T1000 (cell line): ENCODE measurements at regions not wholly inside any gene's neighbourhood (a gene's known extent, or its start where the extent isn't known, plus 50 kb on each side); places are given as distances from the start of the nearest gene placed in this dataset.

Source experiments
- DNase-seq: peaks from one replicate; lab custom pipeline; 2025; ENCODE audit warnings: mixed read lengths; lab: John Stamatoyannopoulos, UW

- no peak for DNase-seq
Observed at GRCh38 chr3:151992326-151993041, 119.0 kb downstream of the SUCNR1 start.

- no peak for DNase-seq
Observed at GRCh38 chr3:151995091-151995490, 121.6 kb downstream of the SUCNR1 start.

DNA sequence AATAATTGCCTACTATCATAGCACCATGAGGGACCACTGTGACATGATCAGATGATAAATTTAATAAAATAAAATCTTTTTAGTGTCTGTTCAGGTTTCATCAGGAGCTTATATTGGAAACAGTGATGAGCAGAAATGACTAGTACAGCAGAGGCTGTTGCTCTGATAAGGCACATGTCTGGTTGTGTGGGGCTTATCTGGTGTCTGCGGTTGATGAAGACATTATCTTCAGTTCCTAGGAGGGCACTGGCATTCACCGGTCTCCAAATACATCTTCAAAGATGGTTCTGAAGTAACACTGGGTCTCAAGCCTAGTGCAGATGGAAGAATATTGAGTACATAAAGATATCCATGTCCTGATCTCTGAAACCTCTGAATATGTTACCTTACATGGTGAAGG is 125.3 kb downstream of the SUCNR1 start:
- DNase-seq, result no peak

- DNase-seq, result no peak
Observed at GRCh38 chr3:151999936-152000335, 126.5 kb downstream of the SUCNR1 start.

- DNase-seq, result no peak
Observed at GRCh38 chr3:152011812-152012735, 138.6 kb downstream of the SUCNR1 start.

- no peak for DNase-seq
Observed at GRCh38 chr3:152019508-152019907, 146.1 kb downstream of the SUCNR1 start.

- peak; percentile 16 for DNase-seq
Observed at GRCh38 chr3:152021951-152022461, 148.6 kb downstream of the SUCNR1 start.

DNA sequence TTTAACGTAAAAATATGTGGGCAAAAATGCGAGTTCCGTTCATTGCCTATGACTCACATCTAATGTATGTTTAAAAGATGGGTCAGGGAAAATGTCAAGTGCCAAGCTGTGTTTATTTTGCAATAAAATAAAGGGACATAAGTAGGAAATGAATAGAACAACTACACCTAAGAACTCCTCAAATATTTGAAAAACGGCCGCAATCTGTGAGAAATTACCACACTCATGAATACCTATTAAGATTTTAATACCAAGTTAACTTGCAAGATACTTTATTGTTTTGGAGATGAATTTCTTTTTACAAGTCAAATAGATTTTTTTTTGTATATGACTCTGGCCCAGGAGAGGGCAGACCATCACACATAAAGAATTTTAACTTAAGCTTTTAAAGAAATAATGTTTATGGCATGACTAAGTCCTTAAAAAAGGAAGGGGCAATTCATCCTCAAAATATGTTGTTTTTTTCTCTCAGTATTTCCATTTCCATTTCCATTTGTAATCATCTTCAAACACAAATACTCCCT is 152.7 kb downstream of the SUCNR1 start:
- DNase-seq, result no peak

DNA sequence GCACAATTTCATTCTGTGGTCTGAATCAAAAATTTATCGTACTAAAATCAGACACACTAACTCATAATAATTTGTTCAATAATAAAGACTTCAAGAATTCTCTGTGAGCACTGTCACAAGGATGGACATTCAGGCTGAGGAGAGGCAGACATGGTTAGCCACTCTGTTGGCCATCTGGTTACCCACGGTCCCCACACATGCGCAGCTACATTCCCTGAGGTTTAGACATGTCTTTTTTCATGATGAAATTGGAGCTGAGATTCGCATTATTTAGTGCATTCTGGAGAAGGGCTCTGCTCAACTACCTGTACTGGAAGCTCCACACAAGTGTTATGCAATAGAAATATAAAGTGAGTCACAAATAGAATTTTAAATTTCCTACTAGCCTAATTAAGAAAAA is 156.9 kb downstream of the SUCNR1 start:
- DNase-seq, result no peak

GRCh38 chr3:152031321-152031720 is 157.9 kb downstream of the SUCNR1 start:
- DNase-seq, result no peak

DNA sequence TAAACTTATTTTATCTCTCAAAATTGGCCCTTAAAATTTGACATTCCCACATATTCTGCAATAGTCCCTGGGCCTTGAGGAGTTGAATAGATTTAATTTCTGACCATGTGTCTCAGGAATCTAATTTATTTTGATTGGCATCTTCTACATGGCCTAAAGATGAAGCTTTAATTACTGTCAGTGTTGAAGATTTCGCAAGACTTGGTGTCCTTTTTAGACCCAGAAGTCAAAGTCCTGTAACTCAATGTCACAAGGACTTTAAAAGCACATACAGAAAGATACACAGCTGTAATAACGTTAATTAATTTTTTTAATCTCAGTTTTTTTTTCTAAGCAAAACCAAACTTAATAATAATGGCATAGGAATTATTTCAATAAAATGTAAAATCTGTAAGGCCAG is 163.9 kb downstream of the SUCNR1 start:
- DNase-seq, result no peak

DNA sequence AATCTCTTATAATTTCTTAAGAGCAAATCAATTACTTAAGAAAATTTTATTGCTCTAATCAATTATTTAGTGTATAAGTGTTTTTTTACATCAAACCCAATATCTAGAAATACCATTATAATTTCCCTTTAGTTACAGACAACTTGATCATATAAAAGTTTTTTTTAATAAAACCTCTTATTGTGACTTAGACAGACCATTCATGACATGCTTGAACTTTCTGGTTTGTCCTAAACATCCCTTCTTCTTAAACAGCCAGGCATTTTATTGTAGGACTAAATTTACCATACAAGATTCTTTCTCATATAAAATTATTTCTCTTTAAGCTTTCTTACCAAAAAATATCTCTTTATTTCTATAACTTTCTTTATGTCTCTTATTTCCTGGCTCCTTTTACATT is 164.5 kb downstream of the SUCNR1 start:
- no peak for DNase-seq

DNA sequence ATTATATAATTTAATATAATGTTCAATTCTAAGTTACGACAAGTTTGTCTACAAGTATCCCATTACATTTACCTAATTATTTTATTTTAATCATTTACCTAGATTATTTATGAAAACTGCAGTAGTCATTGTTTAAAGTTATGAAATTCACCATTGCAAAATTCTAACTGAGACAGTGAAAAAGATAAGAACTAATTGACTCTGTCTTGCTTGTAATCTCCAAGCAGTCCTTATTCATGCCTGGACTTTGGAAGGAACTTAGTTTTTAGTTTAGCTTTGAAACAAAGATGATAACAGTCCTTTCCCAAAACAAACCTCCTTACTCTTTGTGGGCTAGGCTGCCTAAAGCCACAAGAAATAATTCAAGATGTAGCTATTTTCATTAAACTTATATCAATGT is 165.0 kb downstream of the SUCNR1 start:
- DNase-seq, result no peak

GRCh38 chr3:152039887-152040286 is 166.4 kb downstream of the SUCNR1 start:
- DNase-seq, result no peak

DNA sequence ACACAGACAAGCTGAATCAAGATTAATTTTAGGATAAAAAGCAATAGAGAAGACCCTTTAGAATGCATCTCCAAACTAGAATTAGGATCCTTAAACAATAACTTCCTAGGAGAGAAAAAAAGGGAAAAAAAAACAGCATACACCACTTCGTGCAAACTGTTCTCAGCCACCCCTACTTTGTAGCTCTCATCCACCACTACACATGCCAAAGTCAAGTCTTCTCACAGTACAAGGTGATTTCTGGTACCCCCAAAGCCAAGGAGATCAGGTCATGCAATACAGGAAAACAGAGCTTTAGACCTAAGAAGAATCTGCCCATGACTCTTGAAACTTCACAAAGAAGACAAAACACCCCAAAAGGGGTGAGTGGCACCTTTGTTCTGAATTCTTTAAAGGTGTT is 166.9 kb downstream of the SUCNR1 start:
- no peak for DNase-seq

- no peak for DNase-seq
Observed at GRCh38 chr3:152043620-152044019, 170.2 kb downstream of the SUCNR1 start.

GRCh38 chr3:152046280-152046679 is 172.8 kb downstream of the SUCNR1 start:
- no peak for DNase-seq

DNA sequence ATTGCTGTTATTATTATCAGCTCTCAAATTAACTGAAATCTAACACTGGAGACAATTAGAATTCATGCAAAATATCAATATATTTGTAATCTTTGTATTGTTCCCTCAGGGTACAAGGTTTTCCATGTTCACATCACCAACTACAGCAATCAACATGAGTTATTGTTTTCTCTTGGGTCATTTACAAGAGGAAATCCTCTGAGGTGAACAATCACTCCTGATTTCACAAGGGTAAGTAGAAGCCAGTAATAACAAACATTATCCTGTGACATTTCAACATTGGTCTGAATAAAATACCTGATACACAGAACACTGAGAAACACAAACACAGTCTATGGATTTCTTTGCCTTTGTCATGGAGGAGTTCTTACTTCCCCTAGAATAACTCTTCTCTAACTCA is 174.0 kb downstream of the SUCNR1 start:
- DNase-seq, result no peak

DNA sequence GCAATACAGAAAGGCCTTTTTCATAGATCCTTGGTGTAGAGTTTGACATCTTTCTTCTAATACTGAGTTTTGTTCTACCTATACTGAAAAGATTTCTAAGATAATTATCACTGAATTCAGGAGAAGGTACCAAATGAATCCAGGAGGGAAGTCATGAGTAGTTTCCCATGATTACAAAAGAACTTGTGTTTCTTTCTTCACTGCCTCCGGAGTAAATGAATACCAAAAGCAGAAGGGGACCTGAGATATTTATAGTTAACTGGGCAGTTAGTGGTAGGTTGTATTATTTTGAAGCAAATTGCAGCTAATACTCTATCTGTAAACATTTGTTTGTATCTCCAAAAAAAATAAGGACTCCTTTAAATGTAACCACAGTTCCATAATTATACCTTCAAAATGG is 175.4 kb downstream of the SUCNR1 start:
- no peak for DNase-seq

DNA sequence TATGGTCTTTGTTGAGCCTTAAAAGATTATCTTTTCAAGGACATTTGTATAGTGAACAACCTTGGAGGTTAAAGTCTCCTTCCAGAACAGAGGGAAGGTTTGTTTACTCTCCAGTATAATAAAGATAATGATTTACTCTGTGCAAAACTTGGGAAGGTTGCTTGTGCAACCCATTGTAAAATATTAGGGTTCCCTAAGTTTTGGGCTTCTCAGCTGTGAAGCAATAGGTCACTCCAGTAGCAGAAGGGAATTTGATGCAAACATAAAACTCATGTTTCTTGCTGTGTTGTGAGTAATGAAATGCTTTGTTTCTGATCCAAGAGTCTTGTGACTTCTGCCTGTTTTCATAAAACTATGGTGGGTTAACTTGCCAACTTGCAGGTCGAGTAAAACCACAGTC is 177.5 kb downstream of the SUCNR1 start:
- no peak for DNase-seq

GRCh38 chr3:152051501-152052404 is 178.3 kb downstream of the SUCNR1 start:
- DNase-seq, result no peak

GRCh38 chr3:152053866-152054265 is 180.4 kb downstream of the SUCNR1 start:
- no peak for DNase-seq
